ENCODE measurements at regions not wholly inside any gene's neighbourhood (a gene's known extent, or its start where the extent isn't known, plus 50 kb on each side); places are given as distances from the start of the nearest gene placed in this dataset.

DNA sequence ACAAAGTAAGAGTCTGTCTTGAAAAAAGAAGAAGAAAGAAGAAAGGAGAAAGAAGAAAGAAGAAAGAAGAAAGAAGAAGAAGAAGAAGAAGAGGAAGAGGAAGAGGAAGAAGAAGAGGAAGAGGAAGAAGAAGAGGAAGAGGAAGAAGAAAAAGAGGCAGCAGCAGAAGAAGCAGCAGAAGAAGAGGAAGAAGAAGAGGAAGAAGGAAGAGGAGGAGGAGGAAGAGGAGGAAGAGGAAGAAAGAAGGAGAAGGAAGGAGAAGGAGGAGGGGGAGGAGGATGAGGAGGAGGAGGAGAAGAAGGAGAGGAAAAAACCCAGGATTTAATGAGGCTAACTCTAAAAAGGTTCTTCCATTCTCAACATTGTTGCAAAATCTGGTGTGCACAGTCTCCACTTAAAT, 95.4 kb upstream of the PDE10A start:
- TF ChIP-seq ZSCAN5A (tag by site-specific recombination; IDR thresholded peaks at IDR 0.05) (no peak), ZNF600 (tag by site-specific recombination; IDR thresholded peaks at IDR 0.05) (no peak), GLI4 (tag by site-specific recombination; IDR thresholded peaks at IDR 0.05) (no peak), ZNF549 (tag by site-specific recombination; IDR thresholded peaks at IDR 0.05) (no peak), ZFHX2 (tag by site-specific recombination; conservative IDR thresholded peaks at IDR 0.05) (no peak), ZNF114 (tag by site-specific recombination; IDR thresholded peaks at IDR 0.05) (no peak)
- TF ChIP-seq, protein P1, sequence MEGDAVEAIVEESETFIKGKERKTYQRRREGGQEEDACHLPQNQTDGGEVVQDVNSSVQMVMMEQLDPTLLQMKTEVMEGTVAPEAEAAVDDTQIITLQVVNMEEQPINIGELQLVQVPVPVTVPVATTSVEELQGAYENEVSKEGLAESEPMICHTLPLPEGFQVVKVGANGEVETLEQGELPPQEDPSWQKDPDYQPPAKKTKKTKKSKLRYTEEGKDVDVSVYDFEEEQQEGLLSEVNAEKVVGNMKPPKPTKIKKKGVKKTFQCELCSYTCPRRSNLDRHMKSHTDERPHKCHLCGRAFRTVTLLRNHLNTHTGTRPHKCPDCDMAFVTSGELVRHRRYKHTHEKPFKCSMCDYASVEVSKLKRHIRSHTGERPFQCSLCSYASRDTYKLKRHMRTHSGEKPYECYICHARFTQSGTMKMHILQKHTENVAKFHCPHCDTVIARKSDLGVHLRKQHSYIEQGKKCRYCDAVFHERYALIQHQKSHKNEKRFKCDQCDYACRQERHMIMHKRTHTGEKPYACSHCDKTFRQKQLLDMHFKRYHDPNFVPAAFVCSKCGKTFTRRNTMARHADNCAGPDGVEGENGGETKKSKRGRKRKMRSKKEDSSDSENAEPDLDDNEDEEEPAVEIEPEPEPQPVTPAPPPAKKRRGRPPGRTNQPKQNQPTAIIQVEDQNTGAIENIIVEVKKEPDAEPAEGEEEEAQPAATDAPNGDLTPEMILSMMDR (tag by site-specific recombination; IDR thresholded peaks at IDR 0.05) = no peak
- TF ChIP-seq, protein P2, sequence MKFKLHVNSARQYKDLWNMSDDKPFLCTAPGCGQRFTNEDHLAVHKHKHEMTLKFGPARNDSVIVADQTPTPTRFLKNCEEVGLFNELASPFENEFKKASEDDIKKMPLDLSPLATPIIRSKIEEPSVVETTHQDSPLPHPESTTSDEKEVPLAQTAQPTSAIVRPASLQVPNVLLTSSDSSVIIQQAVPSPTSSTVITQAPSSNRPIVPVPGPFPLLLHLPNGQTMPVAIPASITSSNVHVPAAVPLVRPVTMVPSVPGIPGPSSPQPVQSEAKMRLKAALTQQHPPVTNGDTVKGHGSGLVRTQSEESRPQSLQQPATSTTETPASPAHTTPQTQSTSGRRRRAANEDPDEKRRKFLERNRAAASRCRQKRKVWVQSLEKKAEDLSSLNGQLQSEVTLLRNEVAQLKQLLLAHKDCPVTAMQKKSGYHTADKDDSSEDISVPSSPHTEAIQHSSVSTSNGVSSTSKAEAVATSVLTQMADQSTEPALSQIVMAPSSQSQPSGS (tag by site-specific recombination; IDR thresholded peaks at IDR 0.05; ENCODE audit: low read depth) = no peak
- TF ChIP-seq, protein P3, sequence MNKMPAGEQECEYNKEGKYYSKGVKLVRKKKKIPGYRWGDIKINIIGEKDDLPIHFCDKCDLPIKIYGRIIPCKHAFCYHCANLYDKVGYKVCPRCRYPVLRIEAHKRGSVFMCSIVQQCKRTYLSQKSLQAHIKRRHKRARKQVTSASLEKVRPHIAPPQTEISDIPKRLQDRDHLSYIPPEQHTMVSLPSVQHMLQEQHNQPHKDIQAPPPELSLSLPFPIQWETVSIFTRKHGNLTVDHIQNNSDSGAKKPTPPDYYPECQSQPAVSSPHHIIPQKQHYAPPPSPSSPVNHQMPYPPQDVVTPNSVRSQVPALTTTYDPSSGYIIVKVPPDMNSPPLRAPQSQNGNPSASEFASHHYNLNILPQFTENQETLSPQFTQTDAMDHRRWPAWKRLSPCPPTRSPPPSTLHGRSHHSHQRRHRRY (tag by site-specific recombination; IDR thresholded peaks at IDR 0.05) = no peak

All from HEK293 (cell line).